HG03196 (cell line): ENCODE measurements at regions not wholly inside any gene's neighbourhood (a gene's known extent, or its start where the extent isn't known, plus 50 kb on each side); places are given as distances from the start of the nearest gene placed in this dataset.

Experiments
- ATAC-seq: cut with Tn5 transposase; IDR thresholded peaks from one replicate; pipeline ENCODE4 v1.9.1; 2021; ENCODE audit not compliant: unreplicated experiment

DNA sequence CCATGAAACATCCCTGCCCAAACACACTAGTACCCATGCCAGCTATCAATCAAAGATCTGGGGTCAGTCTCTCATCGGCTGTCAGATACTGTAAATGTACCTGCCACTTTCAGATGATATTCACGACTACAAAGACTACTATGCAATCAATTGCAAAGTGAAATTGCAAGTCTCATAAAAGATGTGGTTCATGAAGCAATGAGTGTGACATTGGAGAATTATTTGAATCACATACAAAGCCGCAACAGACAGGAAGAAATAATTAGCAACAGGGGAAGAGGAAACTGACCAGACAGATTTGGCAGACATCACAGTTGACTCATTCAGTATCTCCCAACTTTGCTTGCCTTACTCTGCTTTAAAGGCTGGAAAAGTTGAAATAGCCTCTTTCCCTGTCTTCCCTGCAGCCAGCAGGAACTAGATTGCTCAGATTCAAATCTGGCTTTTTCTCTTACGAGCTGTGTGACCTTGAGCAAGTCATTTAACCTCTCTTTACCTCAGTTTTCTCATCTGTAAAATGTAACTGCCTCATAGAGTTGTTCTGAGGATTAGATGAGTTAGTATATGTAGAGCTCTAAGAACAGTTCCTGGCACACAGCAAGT is 95.7 kb upstream of the C3orf80 start:
- no peak for ATAC-seq

- no peak for ATAC-seq
Observed at GRCh38 chr3:160130071-160130470, 95.2 kb upstream of the C3orf80 start.

DNA sequence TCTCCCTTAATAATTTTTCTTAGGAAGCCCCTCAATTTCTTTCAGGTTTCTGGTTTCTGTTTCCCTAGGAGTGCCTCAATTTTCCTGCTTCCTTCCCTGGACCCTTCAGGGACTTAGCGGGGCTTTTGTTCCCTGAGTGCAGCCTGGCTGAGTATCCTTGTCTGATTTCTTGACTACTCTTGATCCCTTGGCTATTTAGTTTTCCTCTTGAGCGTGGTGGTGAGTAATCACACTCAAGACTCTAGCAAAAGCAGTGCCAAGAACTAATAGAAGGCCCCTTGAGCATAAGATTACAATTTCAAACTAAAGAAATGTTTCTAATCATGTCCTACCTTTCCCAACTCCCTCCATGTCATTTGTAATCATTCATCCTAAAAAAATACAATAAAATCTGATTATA is 94.3 kb upstream of the C3orf80 start:
- no peak for ATAC-seq

DNA sequence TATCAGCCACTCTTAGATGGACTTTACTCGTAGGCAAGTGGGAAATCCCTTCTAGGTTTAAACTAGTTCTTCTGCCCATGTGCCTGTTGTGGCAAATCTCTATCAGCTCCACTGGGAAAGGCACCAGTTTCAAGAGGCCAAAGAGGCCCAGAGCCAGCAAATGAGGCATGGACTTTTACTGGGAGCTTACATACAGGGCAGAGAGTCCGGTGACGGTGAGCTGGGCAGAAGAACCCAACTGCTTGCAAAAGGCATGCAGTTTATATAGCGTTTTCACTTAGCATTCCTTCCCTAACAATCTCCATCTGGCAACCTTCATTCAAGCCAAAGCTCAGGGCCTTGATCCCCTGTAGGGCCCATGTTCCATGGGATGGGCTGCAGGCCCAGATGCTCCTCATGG is 93.0 kb upstream of the C3orf80 start:
- no peak for ATAC-seq

DNA sequence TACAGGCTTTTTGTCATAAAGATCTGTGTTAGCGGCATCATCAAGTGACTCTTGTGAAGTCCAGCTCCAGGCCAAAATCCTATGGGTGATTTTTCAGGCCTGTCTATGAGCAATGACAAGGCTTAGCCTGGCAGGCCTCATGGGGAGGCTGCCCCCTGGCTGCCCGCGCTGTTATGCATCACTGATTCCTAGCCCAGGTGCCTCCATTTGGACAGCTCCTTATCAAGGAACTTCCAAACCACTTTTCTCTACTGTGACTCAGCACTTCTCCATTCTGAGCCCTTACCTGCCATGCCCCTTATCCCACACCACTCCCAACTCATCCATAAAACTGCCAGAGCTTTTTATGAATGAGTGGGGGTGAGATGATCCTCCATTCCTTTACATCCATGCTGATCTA is 91.5 kb upstream of the C3orf80 start:
- ATAC-seq = no peak

GRCh38 chr3:160134454-160134853 is 90.8 kb upstream of the C3orf80 start:
- no peak for ATAC-seq

DNA sequence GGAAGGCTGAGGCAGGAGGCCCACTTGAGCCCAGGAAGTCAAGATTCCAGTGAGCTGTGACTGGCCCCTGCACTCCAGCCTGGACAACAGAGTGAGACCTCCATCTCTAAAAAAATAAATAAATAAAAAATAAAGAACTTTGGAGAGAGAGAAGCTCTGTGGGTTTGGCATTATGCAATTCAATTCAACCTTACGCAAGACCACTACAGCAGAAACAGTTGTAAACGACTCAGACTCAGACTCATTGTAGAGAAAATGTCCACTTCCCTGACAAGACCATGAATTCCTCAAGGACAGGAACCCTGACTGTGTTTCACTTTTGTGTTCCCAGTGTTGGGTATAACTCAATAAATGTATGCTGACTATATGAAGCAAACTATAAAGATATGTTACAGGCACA is 90.3 kb upstream of the C3orf80 start:
- ATAC-seq = no peak

- no peak for ATAC-seq
Observed at GRCh38 chr3:160135851-160136250, 89.4 kb upstream of the C3orf80 start.

- no peak for ATAC-seq
Observed at GRCh38 chr3:160136421-160136820, 88.8 kb upstream of the C3orf80 start.

GRCh38 chr3:160139291-160139690 is 85.9 kb upstream of the C3orf80 start:
- no peak for ATAC-seq

GRCh38 chr3:160140756-160141155 is 84.5 kb upstream of the C3orf80 start:
- no peak for ATAC-seq

DNA sequence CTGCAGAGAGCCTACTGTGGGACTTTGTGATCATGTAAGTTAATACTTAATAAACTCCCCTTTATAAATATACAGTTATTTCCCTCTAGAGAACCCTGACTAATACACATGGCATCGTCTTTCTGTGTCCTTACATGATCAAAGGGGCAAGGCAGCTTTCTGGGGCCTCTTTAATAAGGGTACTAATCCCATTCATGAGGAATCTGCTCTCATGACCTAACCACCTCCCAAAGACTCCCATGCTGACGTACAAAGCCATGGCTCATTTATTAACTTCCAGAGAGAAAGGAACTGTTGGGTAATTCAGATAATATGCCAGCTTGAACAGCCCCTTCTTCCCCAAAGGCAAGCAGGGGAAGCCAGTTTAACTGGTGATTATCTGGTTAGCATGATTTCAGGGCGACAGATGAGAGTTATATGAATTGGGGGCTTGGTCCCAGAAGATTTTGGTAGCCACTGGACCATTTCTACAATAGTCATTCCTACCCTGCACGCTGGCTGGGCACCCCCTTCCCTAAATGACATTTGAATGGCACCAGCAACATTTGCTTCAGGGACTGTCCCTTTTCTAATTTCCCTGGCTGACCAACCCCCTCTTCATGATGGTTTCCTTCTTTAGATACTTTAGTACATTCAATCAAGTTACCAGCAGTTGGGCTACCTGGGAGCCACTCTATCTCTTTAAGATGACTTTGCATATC is 83.6 kb upstream of the C3orf80 start:
- ATAC-seq = no peak

DNA sequence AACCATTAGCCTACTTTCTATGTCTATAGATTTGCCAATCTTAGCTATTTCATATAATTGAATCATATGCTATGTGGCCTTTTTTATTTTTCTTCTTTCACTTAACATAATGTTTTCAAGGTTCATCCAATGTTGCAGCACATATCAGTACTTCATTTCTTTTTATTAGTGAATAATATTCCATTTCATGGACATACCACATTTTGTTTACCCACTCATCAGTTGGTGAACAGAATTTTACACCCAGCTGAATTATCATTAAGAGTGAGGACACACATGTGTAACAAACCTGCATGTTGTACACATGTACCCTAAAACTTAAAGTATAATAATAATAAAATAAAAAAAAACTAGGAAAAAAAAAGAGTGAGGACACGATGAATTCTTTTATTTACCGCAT is 81.7 kb upstream of the C3orf80 start:
- no peak for ATAC-seq

GRCh38 chr3:160150066-160150465 is 75.2 kb upstream of the C3orf80 start:
- no peak for ATAC-seq

DNA sequence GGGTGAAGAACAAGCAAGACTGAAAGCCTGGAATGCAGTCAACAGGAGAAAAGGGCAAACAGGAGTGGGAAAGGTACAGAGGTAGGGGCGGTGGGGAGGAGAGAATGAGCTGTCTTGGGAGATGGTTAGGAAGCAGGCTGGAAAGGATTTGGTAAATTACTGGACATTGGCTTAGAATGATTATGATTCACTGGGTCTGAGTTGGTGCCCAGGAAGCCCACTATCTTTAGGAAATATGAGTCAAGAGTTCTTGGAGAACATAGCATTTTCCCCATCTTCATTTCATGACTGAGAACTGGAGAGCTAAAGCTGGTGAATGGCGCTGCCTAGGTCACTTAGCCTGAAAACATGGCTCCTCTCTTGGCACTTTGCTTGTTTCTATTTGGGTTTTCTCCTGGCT is 74.7 kb upstream of the C3orf80 start:
- no peak for ATAC-seq

- no peak for ATAC-seq
Observed at GRCh38 chr3:160152638-160153037, 72.6 kb upstream of the C3orf80 start.

- no peak for ATAC-seq
Observed at GRCh38 chr3:160154033-160154432, 71.2 kb upstream of the C3orf80 start.

GRCh38 chr3:160154596-160154995 is 70.6 kb upstream of the C3orf80 start:
- no peak for ATAC-seq

DNA sequence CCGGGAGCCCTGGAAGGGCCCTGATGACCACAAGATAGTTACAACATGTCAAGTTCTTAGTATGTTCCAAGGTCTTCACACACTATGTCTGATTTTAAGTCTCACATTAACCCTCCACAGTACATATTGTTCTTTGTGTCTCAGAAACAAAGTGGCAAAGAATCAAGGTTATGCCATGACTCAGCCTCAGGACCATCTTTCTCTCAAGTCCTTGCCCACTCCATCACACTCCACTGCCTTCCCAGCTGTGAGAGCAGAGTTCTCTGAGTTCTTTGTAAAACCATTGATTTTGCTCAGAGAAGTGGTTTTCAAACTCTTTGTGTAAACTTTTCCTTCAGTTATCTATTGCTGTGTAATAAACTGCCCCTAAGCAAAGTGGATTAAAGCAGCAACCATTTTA is 67.9 kb upstream of the C3orf80 start:
- ATAC-seq = no peak

DNA sequence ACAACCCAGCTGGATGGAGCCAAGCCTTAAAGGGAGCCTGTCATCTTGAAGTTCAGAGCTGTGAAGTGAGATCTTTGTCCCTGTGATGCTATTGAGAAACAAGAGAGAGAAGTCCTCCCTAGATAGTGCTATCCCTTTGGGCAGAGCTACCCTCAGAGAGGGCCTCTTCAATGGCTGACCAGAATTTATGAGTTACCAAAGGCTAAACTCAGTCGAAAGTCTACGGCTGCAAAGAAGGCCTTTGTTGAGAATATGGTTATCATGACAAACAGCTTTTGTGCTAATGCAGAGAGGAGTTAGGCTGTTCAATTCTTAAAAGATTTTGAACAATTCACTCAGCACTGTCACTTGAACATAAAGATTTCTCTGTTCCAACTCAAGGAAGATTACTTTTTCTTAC is 65.9 kb upstream of the C3orf80 start:
- no peak for ATAC-seq

- ATAC-seq = no peak
Observed at GRCh38 chr3:160159806-160160205, 65.4 kb upstream of the C3orf80 start.

DNA sequence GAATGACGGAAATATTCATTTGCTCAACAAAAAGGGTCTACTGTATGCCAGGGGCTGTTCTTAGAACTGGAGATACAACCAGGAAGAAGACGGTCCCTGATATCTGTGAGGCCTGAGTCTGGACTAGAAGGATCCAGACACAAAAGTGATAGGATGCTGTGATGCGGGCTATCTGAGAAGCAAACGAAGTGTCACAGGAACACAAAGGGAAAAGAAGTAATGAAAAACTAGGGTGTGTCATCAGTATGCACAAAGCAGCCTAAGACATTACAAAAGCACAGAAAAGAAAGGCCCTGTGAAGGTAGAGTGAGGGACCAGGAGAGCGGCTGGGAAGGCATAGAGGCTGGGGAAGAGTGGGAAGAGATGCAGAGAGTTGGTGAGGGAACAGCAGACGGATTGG is 63.3 kb upstream of the C3orf80 start:
- no peak for ATAC-seq

DNA sequence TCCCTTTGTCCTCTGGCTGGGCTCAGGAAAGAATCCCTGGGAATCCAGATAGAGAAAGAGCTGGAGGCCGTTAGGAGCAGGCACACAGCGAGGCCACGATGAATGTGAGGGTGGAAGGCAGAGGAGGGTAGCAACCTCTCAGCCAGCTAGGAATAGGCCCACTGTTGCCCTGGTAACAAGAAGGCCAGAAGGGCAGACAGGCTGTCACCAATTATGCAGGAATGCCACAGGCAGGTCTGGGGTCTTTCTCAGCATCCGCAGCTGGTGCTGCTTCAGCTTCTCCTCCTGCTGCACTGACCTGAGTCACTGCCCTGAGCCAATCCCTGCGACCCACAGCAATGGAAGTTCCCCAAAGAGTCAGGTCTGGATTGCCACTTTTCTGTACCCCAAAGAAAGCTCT is 62.8 kb upstream of the C3orf80 start:
- ATAC-seq = no peak
